ENCODE measurements at regions not wholly inside any gene's neighbourhood (a gene's known extent, or its start where the extent isn't known, plus 50 kb on each side); places are given as distances from the start of the nearest gene placed in this dataset.

DNA sequence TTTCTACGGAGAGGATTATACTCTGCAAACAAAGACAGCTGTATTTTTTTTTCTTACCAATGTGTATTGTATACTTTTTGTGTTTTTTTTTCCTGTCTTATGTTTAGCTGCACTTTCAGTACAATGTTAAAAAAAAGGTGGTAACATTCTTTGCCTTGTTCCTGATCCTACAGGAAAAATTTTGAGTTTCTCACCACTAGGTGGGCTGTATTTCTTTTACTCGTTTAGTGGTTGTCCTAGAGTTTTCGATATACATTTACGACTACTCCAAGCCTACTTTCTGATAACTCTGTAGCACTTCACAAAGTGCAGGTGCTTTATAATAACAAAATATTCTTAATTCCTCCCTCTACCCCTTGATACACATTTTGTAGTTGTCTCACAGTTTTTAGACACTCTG lies 652.2 kb downstream of the UQCRFS1 start:
- no peaks in the 10 kb centered on the region for H3K9me3 ChIP-seq
- H3K27me3 ChIP-seq (ENCODE audit: insufficient read depth in 3 of 3, low read length in 2 of 3) = no peaks in the 10 kb centered on the region
- no peak for ATAC-seq
- TF ChIP-seq, protein P1, sequence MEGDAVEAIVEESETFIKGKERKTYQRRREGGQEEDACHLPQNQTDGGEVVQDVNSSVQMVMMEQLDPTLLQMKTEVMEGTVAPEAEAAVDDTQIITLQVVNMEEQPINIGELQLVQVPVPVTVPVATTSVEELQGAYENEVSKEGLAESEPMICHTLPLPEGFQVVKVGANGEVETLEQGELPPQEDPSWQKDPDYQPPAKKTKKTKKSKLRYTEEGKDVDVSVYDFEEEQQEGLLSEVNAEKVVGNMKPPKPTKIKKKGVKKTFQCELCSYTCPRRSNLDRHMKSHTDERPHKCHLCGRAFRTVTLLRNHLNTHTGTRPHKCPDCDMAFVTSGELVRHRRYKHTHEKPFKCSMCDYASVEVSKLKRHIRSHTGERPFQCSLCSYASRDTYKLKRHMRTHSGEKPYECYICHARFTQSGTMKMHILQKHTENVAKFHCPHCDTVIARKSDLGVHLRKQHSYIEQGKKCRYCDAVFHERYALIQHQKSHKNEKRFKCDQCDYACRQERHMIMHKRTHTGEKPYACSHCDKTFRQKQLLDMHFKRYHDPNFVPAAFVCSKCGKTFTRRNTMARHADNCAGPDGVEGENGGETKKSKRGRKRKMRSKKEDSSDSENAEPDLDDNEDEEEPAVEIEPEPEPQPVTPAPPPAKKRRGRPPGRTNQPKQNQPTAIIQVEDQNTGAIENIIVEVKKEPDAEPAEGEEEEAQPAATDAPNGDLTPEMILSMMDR (IDR thresholded peaks at IDR 0.05) = no peak
- no peak overlapping the region for H3K27ac ChIP-seq
- 54 to 63% (median 59%) methylated on average over 4 of the region's 4 CpGs for WGBS, 3 donors
- DNase-seq = no peak
- intact Hi-C loops (cut with DNase I) = no loop called here
- no peaks in the 10 kb centered on the region for H3K4me1 ChIP-seq
- no peaks in the 10 kb centered on the region for H3K36me3 ChIP-seq (ENCODE audit: insufficient read depth in 1 of 2, low read depth in 1 of 2)
- H3K4me3 ChIP-seq = no peak overlapping the region

DNA sequence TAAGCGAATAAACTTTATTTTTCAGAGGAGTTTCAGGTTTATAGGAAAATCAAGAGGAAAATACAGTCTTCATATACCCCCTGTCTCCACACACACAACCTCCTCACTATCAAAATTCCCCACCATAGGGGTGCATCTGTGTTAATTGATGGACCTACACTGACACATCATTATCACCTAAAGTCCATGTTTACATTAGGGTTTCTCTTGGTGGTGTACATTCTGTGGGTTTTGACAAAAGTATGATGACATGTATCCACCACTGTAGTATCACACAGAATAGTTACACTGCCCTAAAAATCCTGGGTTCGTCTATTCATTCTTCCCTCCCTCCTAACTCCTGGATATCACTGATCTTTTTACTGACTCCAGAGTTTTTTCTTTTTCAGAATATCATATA lies 654.2 kb downstream of the UQCRFS1 start:
- TF ChIP-seq, protein P1 (IDR thresholded peaks at IDR 0.05) = no peak
- Histone ChIP-seq H3K9me3 (no peaks in the 10 kb centered on the region), H3K27me3 (ENCODE audit: insufficient read depth in 3 of 3, low read length in 2 of 3) (no peaks in the 10 kb centered on the region), H3K36me3 (ENCODE audit: insufficient read depth in 1 of 2, low read depth in 1 of 2) (no peaks in the 10 kb centered on the region), H3K4me3 (no peak overlapping the region), H3K27ac (no peak overlapping the region), H3K4me1 (no peaks in the 10 kb centered on the region)
- DNase-seq (no peak), ATAC-seq (no peak)
- intact Hi-C loops (cut with DNase I) = no loop called here
- 49 to 67% (median 66%) methylated on average over 2 of the region's 2 CpGs for WGBS, 3 donors

DNA sequence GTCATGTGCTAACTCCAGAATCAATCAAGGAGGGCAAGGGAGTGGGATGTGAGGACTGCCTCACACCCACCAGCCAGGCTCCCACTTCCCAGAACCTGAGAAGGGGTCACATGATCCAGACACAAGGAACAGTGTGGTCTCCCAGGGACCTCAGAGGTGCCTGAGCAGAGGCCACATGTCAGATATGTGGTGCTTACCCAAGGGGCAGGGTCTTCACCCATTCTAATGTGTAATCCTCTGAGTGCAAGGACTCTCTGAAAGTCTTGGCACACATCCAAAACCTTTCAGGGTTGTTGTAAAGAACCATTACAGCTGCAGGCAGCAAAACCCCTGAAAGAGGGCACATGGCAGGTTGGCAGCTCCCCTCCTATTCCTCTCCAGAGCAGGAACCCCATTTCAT lies 656.6 kb downstream of the UQCRFS1 start:
- no peak for ATAC-seq
- H3K27ac ChIP-seq = no peak overlapping the region
- H3K36me3 ChIP-seq (ENCODE audit: insufficient read depth in 1 of 2, low read depth in 1 of 2) = no peaks in the 10 kb centered on the region
- no peaks in the 10 kb centered on the region for H3K9me3 ChIP-seq
- H3K4me1 ChIP-seq = no peaks in the 10 kb centered on the region
- TF ChIP-seq, protein P1 (IDR thresholded peaks at IDR 0.05) = no peak
- H3K27me3 ChIP-seq (ENCODE audit: insufficient read depth in 3 of 3, low read length in 2 of 3) = no peaks in the 10 kb centered on the region
- no peak overlapping the region for H3K4me3 ChIP-seq
- intact Hi-C loops (cut with DNase I) = no loop called here
- DNase-seq = no peak

DNA sequence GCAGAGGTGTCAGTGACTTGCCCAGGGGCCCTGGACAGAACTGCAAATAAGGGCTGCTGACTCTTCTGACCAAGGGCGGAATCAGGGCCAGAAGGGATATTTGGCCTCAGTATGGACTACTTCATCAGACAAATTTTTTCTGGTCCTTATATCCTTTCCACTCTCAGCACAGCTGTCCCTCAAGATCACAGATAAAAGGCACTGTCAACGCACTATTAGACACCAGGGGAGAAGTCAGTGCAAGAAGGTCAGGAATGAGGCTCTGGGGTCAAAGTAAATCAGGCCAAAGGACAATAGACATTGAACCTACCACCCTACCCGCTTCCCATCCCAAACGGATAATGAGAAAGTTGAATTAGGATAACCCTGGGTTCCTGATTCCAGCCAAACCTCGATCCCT lies 657.6 kb downstream of the UQCRFS1 start:
- WGBS, 3 donors = 63 to 71% (median 69%) methylated on average over 5 of the region's 5 CpGs
- TF ChIP-seq, protein P1 (IDR thresholded peaks at IDR 0.05) = no peak
- H3K36me3 ChIP-seq (ENCODE audit: insufficient read depth in 1 of 2, low read depth in 1 of 2) = no peaks in the 10 kb centered on the region
- no peak for ATAC-seq
- no peaks in the 10 kb centered on the region for H3K4me1 ChIP-seq
- no peaks in the 10 kb centered on the region for H3K9me3 ChIP-seq
- no peak for DNase-seq
- no peak overlapping the region for H3K4me3 ChIP-seq
- H3K27ac ChIP-seq = no peak overlapping the region
- intact Hi-C loops (cut with DNase I) = no loop called here
- no peaks in the 10 kb centered on the region for H3K27me3 ChIP-seq (ENCODE audit: insufficient read depth in 3 of 3, low read length in 2 of 3)

DNA sequence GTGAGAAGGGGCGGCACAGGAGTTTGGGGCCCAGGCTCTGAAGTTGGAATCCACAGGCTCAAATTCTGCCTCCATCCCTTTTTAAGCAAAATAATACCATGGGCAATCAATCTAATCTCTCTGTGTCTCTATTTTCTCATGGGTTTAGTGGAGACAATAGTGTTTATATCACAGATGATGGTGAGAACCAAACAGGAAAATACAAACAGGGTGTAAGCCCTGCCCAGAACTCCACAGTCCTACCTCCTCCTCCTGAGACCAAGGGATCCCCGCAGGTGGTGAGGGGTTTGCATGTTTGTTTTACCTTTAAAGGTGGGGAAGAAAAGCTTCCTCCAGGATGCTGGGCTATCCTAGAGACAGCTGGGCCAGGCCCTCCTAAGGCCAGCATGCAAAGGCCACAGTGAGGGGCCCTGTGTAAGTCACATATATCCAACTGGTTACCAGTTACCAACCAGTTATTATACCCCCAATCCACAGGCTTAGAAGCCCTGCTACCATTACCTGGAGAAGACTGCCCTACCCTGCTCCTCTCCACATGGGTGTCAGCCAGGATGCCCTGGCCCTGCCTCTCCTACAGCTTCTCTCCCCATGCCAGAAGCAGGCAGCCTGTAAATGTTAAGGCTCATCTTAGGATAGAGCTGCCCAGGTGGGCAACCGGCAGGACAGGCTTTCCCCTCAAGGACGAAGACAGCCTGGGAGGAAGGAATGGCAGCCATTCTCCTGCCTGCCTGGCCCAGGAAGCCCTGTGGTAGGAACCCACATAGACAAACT lies 658.4 kb downstream of the UQCRFS1 start:
- DNase-seq (no peak), ATAC-seq (no peak)
- intact Hi-C loops (cut with DNase I) = no loop called here
- 84% methylated on average over 4 of the region's 4 CpGs for WGBS, 3 donors
- TF ChIP-seq, protein P1 (IDR thresholded peaks at IDR 0.05) = no peak
- Histone ChIP-seq H3K9me3 (no peaks in the 10 kb centered on the region), H3K27me3 (ENCODE audit: insufficient read depth in 3 of 3, low read length in 2 of 3) (no peaks in the 10 kb centered on the region), H3K4me1 (no peaks in the 10 kb centered on the region), H3K36me3 (ENCODE audit: insufficient read depth in 1 of 2, low read depth in 1 of 2) (no peaks in the 10 kb centered on the region), H3K4me3 (no peak overlapping the region), H3K27ac (no peak overlapping the region)

Data from psoas muscle (tissue), 7 donors.